Uterus (tissue), 2 donors: ENCODE measurements at regions not wholly inside any gene's neighbourhood (a gene's known extent, or its start where the extent isn't known, plus 50 kb on each side); places are given as distances from the start of the nearest gene placed in this dataset.

Source experiments
- POLR2A ChIP-seq, 2 donors: fragments of 450-650 bp; IDR thresholded peaks; one replicate each; pipeline ENCODE4 v1.6.1; 2016; ENCODE audit warnings: antibody characterized with exemption in 2 of 2, mild to moderate bottlenecking in 1 of 2, moderate library complexity in 1 of 2
- TF ChIP-seq, protein P1 (sequence below), 4 experiments: fragments of 200-600 bp in 2 of 4; fragments of 450-650 bp in 2 of 4; sonication (generic) in 2 of 4; IDR thresholded peaks; one replicate each; pipeline ENCODE4 v1.5.1; 2016 to 2019; ENCODE audit warnings: antibody characterized with exemption in 4 of 4, mild to moderate bottlenecking in 2 of 4, moderate library complexity in 1 of 4

DNA sequence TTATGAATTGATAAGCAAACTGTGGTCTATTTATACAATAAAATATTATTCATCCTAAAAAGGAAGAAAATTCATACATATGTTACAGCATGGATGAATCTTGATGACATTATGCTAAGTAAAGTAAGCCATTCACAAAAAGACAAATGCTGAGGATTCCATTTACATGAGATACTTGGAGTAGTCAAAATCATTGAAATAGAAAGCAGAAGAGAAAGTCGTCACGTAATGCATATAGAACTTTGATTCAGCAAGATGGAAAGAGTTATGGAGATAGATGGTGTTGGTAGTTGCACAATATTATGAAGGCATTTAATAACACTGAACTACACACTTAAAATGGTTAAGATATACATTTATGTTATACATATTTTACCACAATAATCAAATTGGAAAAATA is 309.7 kb upstream of the KLF6 start:
- TF ChIP-seq, protein P1, sequence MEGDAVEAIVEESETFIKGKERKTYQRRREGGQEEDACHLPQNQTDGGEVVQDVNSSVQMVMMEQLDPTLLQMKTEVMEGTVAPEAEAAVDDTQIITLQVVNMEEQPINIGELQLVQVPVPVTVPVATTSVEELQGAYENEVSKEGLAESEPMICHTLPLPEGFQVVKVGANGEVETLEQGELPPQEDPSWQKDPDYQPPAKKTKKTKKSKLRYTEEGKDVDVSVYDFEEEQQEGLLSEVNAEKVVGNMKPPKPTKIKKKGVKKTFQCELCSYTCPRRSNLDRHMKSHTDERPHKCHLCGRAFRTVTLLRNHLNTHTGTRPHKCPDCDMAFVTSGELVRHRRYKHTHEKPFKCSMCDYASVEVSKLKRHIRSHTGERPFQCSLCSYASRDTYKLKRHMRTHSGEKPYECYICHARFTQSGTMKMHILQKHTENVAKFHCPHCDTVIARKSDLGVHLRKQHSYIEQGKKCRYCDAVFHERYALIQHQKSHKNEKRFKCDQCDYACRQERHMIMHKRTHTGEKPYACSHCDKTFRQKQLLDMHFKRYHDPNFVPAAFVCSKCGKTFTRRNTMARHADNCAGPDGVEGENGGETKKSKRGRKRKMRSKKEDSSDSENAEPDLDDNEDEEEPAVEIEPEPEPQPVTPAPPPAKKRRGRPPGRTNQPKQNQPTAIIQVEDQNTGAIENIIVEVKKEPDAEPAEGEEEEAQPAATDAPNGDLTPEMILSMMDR (IDR thresholded peaks at IDR 0.05), result no peak
- TF ChIP-seq POLR2A (IDR thresholded peaks at IDR 0.05), result no peak
